ENCODE measurements at regions not wholly inside any gene's neighbourhood (a gene's known extent, or its start where the extent isn't known, plus 50 kb on each side); places are given as distances from the start of the nearest gene placed in this dataset.

DNA sequence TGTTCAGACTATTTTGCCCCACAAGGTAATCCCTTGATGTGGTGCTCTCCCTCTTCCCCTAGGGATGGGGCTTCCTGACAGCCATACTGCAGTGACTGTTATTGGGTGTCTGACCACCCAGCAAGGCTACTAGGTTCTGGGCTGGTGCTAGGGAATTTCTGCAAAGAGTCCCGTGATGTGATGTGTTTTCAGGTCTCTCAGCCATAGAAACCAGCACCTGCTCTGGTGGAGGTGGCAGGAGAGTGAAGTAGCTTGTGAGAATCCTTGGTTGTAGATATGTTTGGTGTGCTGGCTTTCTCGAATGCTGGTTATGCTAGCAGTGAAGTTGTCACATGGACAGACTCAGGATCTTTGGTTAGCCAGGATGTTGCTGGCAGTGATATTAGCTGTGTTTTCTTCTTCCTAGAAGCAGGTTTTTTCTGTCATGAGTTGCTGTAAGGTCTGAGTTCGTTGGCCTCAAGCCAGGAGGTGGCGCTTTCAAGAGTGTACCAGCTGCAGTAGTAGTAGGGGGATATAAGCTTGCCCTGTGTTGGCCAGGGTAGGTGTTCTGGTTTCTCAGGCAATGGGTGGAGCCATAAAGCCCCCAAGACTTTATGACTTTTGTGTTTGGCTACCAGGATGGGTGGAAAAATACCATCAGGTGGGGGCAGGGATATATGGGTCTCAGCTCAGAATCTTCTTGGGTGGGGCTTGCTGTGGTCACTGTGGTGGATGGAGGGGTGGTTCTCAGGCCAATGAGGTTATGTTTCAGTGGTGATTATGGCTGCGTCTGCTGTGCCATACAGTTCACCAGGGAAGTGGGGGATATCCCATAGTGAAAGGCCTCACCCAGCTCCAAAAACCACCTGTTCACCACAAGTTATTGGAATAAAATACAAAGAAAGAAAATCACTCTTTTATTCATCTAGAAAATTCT, 1112.3 kb downstream of the KCNT2 start:
- H3K23ac ChIP-seq (ENCODE audit: low read length), result no peak overlapping the region
- H3K9me3 ChIP-seq (ENCODE audit: insufficient read depth, low read depth, low read length), result no peaks in the 10 kb centered on the region
- H4K12ac ChIP-seq (ENCODE audit: low read depth, low read length), result no peak overlapping the region
- H3K4ac ChIP-seq (ENCODE audit: low read depth, low read length), result no peak overlapping the region
- H2BK120ac ChIP-seq (ENCODE audit: insufficient read depth, low read length, poor library complexity), result no peak overlapping the region
- no peak overlapping the region for H3K9ac ChIP-seq (ENCODE audit: low read length)
- no peaks in the 10 kb centered on the region for H3K79me2 ChIP-seq (ENCODE audit: control insufficient read depth, insufficient read depth, low read length, poor library complexity)
- H3K18ac ChIP-seq (ENCODE audit: low read length), result no peak overlapping the region
- no peak overlapping the region for H3K4me3 ChIP-seq (ENCODE audit: low read depth, low read length)
- no peak overlapping the region for H4K8ac ChIP-seq (ENCODE audit: low read depth, low read length)
- no peak overlapping the region for H2AK5ac ChIP-seq (ENCODE audit: low read length)
- H3K4me1 ChIP-seq (ENCODE audit: control insufficient read depth in 1 of 2, insufficient read depth in 2 of 2, low read length in 2 of 2), result no peaks in the 10 kb centered on the region
- no peak overlapping the region for H2BK12ac ChIP-seq (ENCODE audit: low read length)
- H2AFZ ChIP-seq (ENCODE audit: insufficient read depth, low read length, poor library complexity), result no peak overlapping the region
- H3K36me3 ChIP-seq (ENCODE audit: control insufficient read depth in 1 of 2, insufficient read depth in 2 of 2, low read length in 2 of 2), result no peaks in the 10 kb centered on the region
- no peak overlapping the region for H2BK5ac ChIP-seq (ENCODE audit: low read depth, low read length, poor library complexity)
- WGBS (ENCODE audit: extremely low coverage, insufficient coverage, insufficient read length), result no CpG with 5 or more reads among the region's 5 CpGs
- no peaks in the 10 kb centered on the region for H3K27me3 ChIP-seq (ENCODE audit: insufficient read depth, low read length)
- no peak overlapping the region for H3K27ac ChIP-seq (ENCODE audit: low read depth, low read length)
- H4K91ac ChIP-seq (ENCODE audit: low read depth, low read length), result no peak overlapping the region
- no peak overlapping the region for H3K14ac ChIP-seq (ENCODE audit: low read length)
- no peak overlapping the region for H3K4me2 ChIP-seq (ENCODE audit: low read length)
- H3K79me1 ChIP-seq (ENCODE audit: low read length), result no peaks in the 10 kb centered on the region
- no peak for DNase-seq

DNA sequence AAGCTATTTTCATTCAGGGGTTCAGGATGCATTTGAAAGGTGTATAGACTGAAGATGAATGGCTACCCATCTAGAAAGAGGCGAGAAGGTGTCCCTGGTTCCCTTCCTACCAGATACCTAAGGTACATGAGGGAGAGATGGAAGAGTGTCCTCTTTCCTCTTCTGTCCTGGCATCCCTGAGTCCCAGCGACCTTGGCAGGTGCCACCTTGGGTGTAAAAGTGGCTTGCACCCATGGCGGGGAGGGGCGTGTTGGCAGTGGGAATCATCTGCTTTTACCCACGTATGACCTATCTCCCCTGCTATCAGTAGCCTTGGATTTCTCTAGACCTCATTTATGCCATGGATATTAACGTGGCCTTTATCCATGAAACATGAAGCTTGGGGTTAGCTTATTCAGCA, 1126.1 kb downstream of the KCNT2 start:
- Histone ChIP-seq H3K79me2 (ENCODE audit: control insufficient read depth, insufficient read depth, low read length, poor library complexity) (no peaks in the 10 kb centered on the region), H2BK120ac (ENCODE audit: insufficient read depth, low read length, poor library complexity) (no peak overlapping the region), H3K4ac (ENCODE audit: low read depth, low read length) (no peak overlapping the region), H4K8ac (ENCODE audit: low read depth, low read length) (no peak overlapping the region), H3K4me3 (ENCODE audit: low read depth, low read length) (no peak overlapping the region), H3K23ac (ENCODE audit: low read length) (no peak overlapping the region), H3K4me1 (ENCODE audit: control insufficient read depth in 1 of 2, insufficient read depth in 2 of 2, low read length in 2 of 2) (peaks cover 0 to 5% of the 10 kb centered on the region in 2 experiments), H3K36me3 (ENCODE audit: control insufficient read depth in 1 of 2, insufficient read depth in 2 of 2, low read length in 2 of 2) (peaks cover 0 to 3% of the 10 kb centered on the region in 2 experiments), H3K27me3 (ENCODE audit: insufficient read depth, low read length) (no peaks in the 10 kb centered on the region), H2AK5ac (ENCODE audit: low read length) (no peak overlapping the region), H2AFZ (ENCODE audit: insufficient read depth, low read length, poor library complexity) (no peak overlapping the region), H3K9me3 (ENCODE audit: insufficient read depth, low read depth, low read length) (peaks cover 2% of the 10 kb centered on the region), H2BK12ac (ENCODE audit: low read length) (no peak overlapping the region), H3K4me2 (ENCODE audit: low read length) (no peak overlapping the region), H3K9ac (ENCODE audit: low read length) (no peak overlapping the region), H4K91ac (ENCODE audit: low read depth, low read length) (no peak overlapping the region), H3K18ac (ENCODE audit: low read length) (no peak overlapping the region), H3K27ac (ENCODE audit: low read depth, low read length) (no peak overlapping the region), H3K14ac (ENCODE audit: low read length) (no peak overlapping the region), H3K79me1 (ENCODE audit: low read length) (no peaks in the 10 kb centered on the region), H2BK5ac (ENCODE audit: low read depth, low read length, poor library complexity) (no peak overlapping the region), H4K12ac (ENCODE audit: low read depth, low read length) (no peak overlapping the region)
- no peak for DNase-seq
- WGBS (ENCODE audit: extremely low coverage, insufficient coverage, insufficient read length), result no CpG with 5 or more reads among the region's 6 CpGs

DNA sequence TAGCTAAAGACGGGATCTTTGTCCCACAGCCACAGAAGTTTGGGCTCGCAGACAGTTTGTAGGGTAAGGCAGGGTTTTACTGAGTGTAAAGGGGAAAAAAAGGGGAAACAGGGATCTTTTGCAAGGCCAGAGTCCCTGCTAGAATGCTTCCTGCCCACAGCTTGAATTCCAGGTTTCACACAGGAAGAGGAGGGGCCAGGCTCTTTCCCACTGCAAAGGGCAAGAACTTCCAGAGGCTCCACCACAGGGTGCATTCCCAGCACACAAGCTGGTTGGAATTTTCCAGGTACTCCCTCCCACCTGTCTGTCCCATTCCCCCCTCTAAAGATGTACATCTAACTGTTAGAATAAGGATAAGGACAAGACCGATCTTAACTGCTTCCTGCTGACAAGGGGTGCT, 1126.9 kb downstream of the KCNT2 start:
- no peak overlapping the region for H2AK5ac ChIP-seq (ENCODE audit: low read length)
- no peaks in the 10 kb centered on the region for H3K27me3 ChIP-seq (ENCODE audit: insufficient read depth, low read length)
- DNase-seq, result no peak
- no CpG with 5 or more reads among the region's 3 CpGs for WGBS (ENCODE audit: extremely low coverage, insufficient coverage, insufficient read length)
- H3K36me3 ChIP-seq (ENCODE audit: control insufficient read depth in 1 of 2, insufficient read depth in 2 of 2, low read length in 2 of 2), result peaks cover 0 to 3% of the 10 kb centered on the region in 2 experiments
- H4K12ac ChIP-seq (ENCODE audit: low read depth, low read length), result peak overlapping the region; percentile 50
- no peak overlapping the region for H2BK12ac ChIP-seq (ENCODE audit: low read length)
- H3K18ac ChIP-seq (ENCODE audit: low read length), result no peak overlapping the region
- H3K4me1 ChIP-seq (ENCODE audit: control insufficient read depth in 1 of 2, insufficient read depth in 2 of 2, low read length in 2 of 2), result peaks cover 0 to 5% of the 10 kb centered on the region in 2 experiments
- H3K14ac ChIP-seq (ENCODE audit: low read length), result no peak overlapping the region
- H3K23ac ChIP-seq (ENCODE audit: low read length), result no peak overlapping the region
- H3K9ac ChIP-seq (ENCODE audit: low read length), result no peak overlapping the region
- no peak overlapping the region for H3K27ac ChIP-seq (ENCODE audit: low read depth, low read length)
- no peak overlapping the region for H4K91ac ChIP-seq (ENCODE audit: low read depth, low read length)
- peaks cover 2% of the 10 kb centered on the region for H3K9me3 ChIP-seq (ENCODE audit: insufficient read depth, low read depth, low read length)
- no peak overlapping the region for H3K4me2 ChIP-seq (ENCODE audit: low read length)
- H4K8ac ChIP-seq (ENCODE audit: low read depth, low read length), result no peak overlapping the region
- no peak overlapping the region for H3K4me3 ChIP-seq (ENCODE audit: low read depth, low read length)
- H2BK120ac ChIP-seq (ENCODE audit: insufficient read depth, low read length, poor library complexity), result no peak overlapping the region
- no peaks in the 10 kb centered on the region for H3K79me1 ChIP-seq (ENCODE audit: low read length)
- no peaks in the 10 kb centered on the region for H3K79me2 ChIP-seq (ENCODE audit: control insufficient read depth, insufficient read depth, low read length, poor library complexity)
- no peak overlapping the region for H3K4ac ChIP-seq (ENCODE audit: low read depth, low read length)
- H2BK5ac ChIP-seq (ENCODE audit: low read depth, low read length, poor library complexity), result no peak overlapping the region
- no peak overlapping the region for H2AFZ ChIP-seq (ENCODE audit: insufficient read depth, low read length, poor library complexity)

DNA sequence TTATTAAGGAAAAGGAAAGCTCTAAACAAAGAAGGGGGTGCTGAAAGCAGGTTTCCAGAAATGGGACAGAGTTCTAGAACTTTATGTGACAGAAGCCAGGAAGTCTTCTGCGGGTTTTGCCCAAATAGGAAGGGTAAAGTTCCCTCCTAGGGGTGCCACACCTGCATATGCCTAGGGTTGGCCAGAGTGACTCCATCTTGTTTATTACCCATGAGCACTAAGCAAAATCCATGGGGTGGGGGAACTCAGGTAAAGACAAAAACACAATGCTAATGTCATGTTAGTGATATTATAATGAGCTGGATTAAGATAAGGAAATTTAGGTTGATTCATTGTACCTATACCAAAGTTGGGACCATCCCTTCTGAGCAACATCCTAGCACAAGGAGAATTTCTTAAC, 1132.7 kb downstream of the KCNT2 start:
- Histone ChIP-seq H2AK5ac (ENCODE audit: low read length) (no peak overlapping the region), H3K79me1 (ENCODE audit: low read length) (no peaks in the 10 kb centered on the region), H3K14ac (ENCODE audit: low read length) (no peak overlapping the region), H4K91ac (ENCODE audit: low read depth, low read length) (no peak overlapping the region), H3K79me2 (ENCODE audit: control insufficient read depth, insufficient read depth, low read length, poor library complexity) (no peaks in the 10 kb centered on the region), H3K36me3 (ENCODE audit: control insufficient read depth in 1 of 2, insufficient read depth in 2 of 2, low read length in 2 of 2) (no peaks in the 10 kb centered on the region), H3K4ac (ENCODE audit: low read depth, low read length) (no peak overlapping the region), H3K23ac (ENCODE audit: low read length) (no peak overlapping the region), H3K9ac (ENCODE audit: low read length) (no peak overlapping the region), H3K4me3 (ENCODE audit: low read depth, low read length) (no peak overlapping the region), H4K8ac (ENCODE audit: low read depth, low read length) (no peak overlapping the region), H2AFZ (ENCODE audit: insufficient read depth, low read length, poor library complexity) (no peak overlapping the region), H3K27ac (ENCODE audit: low read depth, low read length) (no peak overlapping the region), H3K9me3 (ENCODE audit: insufficient read depth, low read depth, low read length) (no peaks in the 10 kb centered on the region), H3K4me1 (ENCODE audit: control insufficient read depth in 1 of 2, insufficient read depth in 2 of 2, low read length in 2 of 2) (no peaks in the 10 kb centered on the region), H3K18ac (ENCODE audit: low read length) (no peak overlapping the region), H3K27me3 (ENCODE audit: insufficient read depth, low read length) (no peaks in the 10 kb centered on the region), H2BK5ac (ENCODE audit: low read depth, low read length, poor library complexity) (no peak overlapping the region), H2BK120ac (ENCODE audit: insufficient read depth, low read length, poor library complexity) (no peak overlapping the region), H2BK12ac (ENCODE audit: low read length) (no peak overlapping the region), H3K4me2 (ENCODE audit: low read length) (no peak overlapping the region), H4K12ac (ENCODE audit: low read depth, low read length) (no peak overlapping the region)
- WGBS (ENCODE audit: extremely low coverage, insufficient coverage, insufficient read length), result no CpG with 5 or more reads among the region's 1 CpG
- DNase-seq, result no peak
